K562 (cell line): ENCODE measurements at regions not wholly inside any gene's neighbourhood (a gene's known extent, or its start where the extent isn't known, plus 50 kb on each side); places are given as distances from the start of the nearest gene placed in this dataset.

ENCODE experiments used
- GABPA ChIP-seq: fragments of 200-800 bp; sonication (Bioruptor generic); conservative IDR thresholded peaks from 2 replicates; pipeline ENCODE4 v1.6.1; 2016; ENCODE audit warnings: low read depth, missing genetic modification characterization, missing compliant biosample characterization
- KDM5B ChIP-seq: fragments of 200-600 bp; sonication (generic); IDR thresholded peaks from 2 replicates; pipeline ENCODE4 v1.6.1; 2012; ENCODE audit warnings: low read depth, mild to moderate bottlenecking, moderate library complexity, low read length, control low read depth, inconsistent platforms; ENCODE audit not compliant: insufficient replicate concordance
- REST ChIP-seq, 2 experiments: fragments of 450-650 bp; formaldehyde crosslinking in 1 of 2; IDR thresholded peaks; 2 replicates each; pipeline versions ENCODE4 v1.4.0 to v1.6.1; 2014 to 2020; ENCODE audit warnings: mild to moderate bottlenecking in 2 of 2, borderline replicate concordance in 1 of 2, low read depth in 1 of 2
- SMC3 ChIP-seq: conservative IDR thresholded peaks from 2 replicates; pipeline ENCODE4 v1.6.1; 2011; ENCODE audit warnings: low read depth, low read length, improper control_type of control experiment; ENCODE audit not compliant: insufficient read depth

- TF ChIP-seq KDM5B (no peak), REST (IDR thresholded peaks at IDR 0.05; ENCODE audit: borderline replicate concordance) (peak; percentile 89), REST (CRISPR knock-in tag; IDR thresholded peaks at IDR 0.05; ENCODE audit: low read depth) (no peak), SMC3 (peak; percentile 67), GABPA (tag) (peak; percentile 8; the same call in 1 of the 2 replicates)
Observed at GRCh38 chr5:126354012-126354857, 69.0 kb upstream of the GRAMD2B start (continued).
